Gastrocnemius medialis (tissue), 4 donors: ENCODE measurements at regions not wholly inside any gene's neighbourhood (a gene's known extent, or its start where the extent isn't known, plus 50 kb on each side); places are given as distances from the start of the nearest gene placed in this dataset.

Experiments
- ATAC-seq, 2 donors: fragments of 150-250 bp; one replicate each; pipeline ENCODE4 v1.9.1; 2016
- DNase-seq, 2 donors: peaks; one replicate each; pipeline ENCODE4 v3.0.0-alpha.2; 2019
- H3K27ac ChIP-seq, 4 donors: fragments of 200-600 bp; sonication (generic); 1 replicate in 1 of 4; 2 replicates in 3 of 4; pipeline ENCODE4 v1.5.1; 2016 to 2018; ENCODE audit warnings: mild to moderate bottlenecking in 2 of 4, moderate library complexity in 1 of 4
- H3K27me3 ChIP-seq, 3 donors: fragments of 200-600 bp; sonication (generic) in 2 of 3; 1 replicate in 1 of 3; 2 replicates in 2 of 3; pipeline versions ENCODE4 v1.5.1 to v1.6.0; 2016 to 2019; ENCODE audit warnings: mild to moderate bottlenecking in 1 of 3, moderate library complexity in 1 of 3
- H3K36me3 ChIP-seq, 2 donors: fragments of 200-600 bp; sonication (generic) in 1 of 2; one replicate each; pipeline ENCODE4 v1.5.1; 2017 to 2018
- H3K4me1 ChIP-seq, 2 donors: fragments of 200-600 bp; sonication (generic) in 1 of 2; one replicate each; pipeline ENCODE4 v1.5.1; 2016 to 2017; ENCODE audit warnings: mild to moderate bottlenecking in 2 of 2
- H3K4me3 ChIP-seq, 4 donors: fragments of 200-600 bp; sonication (generic) in 3 of 4; 1 replicate in 1 of 4; 2 replicates in 3 of 4; pipeline ENCODE4 v1.5.1; 2016 to 2019; ENCODE audit warnings: mild to moderate bottlenecking in 2 of 4
- H3K9me3 ChIP-seq, 3 donors: fragments of 200-600 bp; sonication (generic) in 2 of 3; 1 replicate in 1 of 3; 2 replicates in 2 of 3; pipeline ENCODE4 v1.5.1; 2016 to 2019
- CTCF ChIP-seq, 5 experiments: fragments of 450-650 bp in 3 of 5; fragments of 200-600 bp in 2 of 5; sonication (generic) in 2 of 5; IDR thresholded peaks in 4 of 5; conservative IDR thresholded peaks in 1 of 5; 1 replicate in 4 of 5; 2 replicates in 1 of 5; pipeline ENCODE4 v1.5.1; 2016 to 2019; ENCODE audit warnings: antibody characterized with exemption in 5 of 5, mild to moderate bottlenecking in 3 of 5, moderate library complexity in 3 of 5
- POLR2A ChIP-seq, 2 donors: fragments of 450-650 bp; IDR thresholded peaks; one replicate each; pipeline ENCODE4 v1.6.1; 2017; ENCODE audit warnings: antibody characterized with exemption in 2 of 2, mild to moderate bottlenecking in 2 of 2, moderate library complexity in 2 of 2
- in situ Hi-C, 4 donors: fragments of 200-750 bp; cut with MboI; loops; one replicate each; pipeline versions ENCODE4 v1.15.0 to v1.8.0; 2017; ENCODE audit warnings: low sequenced_read_pairs in 4 of 4
- intact Hi-C: fragments of 100-400 bp; cut with DNase I; formaldehyde crosslinking; loops from one replicate; pipeline ENCODE4 v1.15.1; 2023; ENCODE audit warnings: low total_unique reads

GRCh38 chr4:162988530-162988929 lies 178.2 kb downstream of the NAF1 start:
- H3K27ac ChIP-seq: no peak overlapping the region
- intact Hi-C loops: no loop called here
- no peak for DNase-seq
- no peaks in the 10 kb centered on the region for H3K9me3 ChIP-seq
- H3K27me3 ChIP-seq: no peaks in the 10 kb centered on the region
- TF ChIP-seq POLR2A (IDR thresholded peaks at IDR 0.05) (no peak), CTCF (IDR thresholded peaks at IDR 0.05 in 4 of 5, conservative IDR thresholded peaks at IDR 0.05 in 1 of 5) (no peak)
- H3K4me3 ChIP-seq: no peak overlapping the region
- in situ Hi-C loops: no loop called here
- no peak for ATAC-seq
- H3K36me3 ChIP-seq: no peaks in the 10 kb centered on the region
- no peaks in the 10 kb centered on the region for H3K4me1 ChIP-seq

- in situ Hi-C loops: no loop called here
- H3K4me3 ChIP-seq: no peak overlapping the region
Observed at GRCh38 chr4:162985131-162985530, 181.6 kb downstream of the NAF1 start.

GRCh38 chr4:162984621-162985020 lies 182.1 kb downstream of the NAF1 start:
- no peak overlapping the region for H3K4me3 ChIP-seq
- no peaks in the 10 kb centered on the region for H3K4me1 ChIP-seq
- no peak for ATAC-seq
- TF ChIP-seq CTCF (IDR thresholded peaks at IDR 0.05 in 4 of 5, conservative IDR thresholded peaks at IDR 0.05 in 1 of 5) (no peak), POLR2A (IDR thresholded peaks at IDR 0.05) (no peak)
- intact Hi-C loops (no loop called here), in situ Hi-C loops (no loop called here)
- H3K27me3 ChIP-seq: no peaks in the 10 kb centered on the region
- no peaks in the 10 kb centered on the region for H3K9me3 ChIP-seq
- H3K36me3 ChIP-seq: no peaks in the 10 kb centered on the region
- no peak overlapping the region for H3K27ac ChIP-seq
- no peak for DNase-seq

More at GRCh38 chr4:162985131-162985530, 181.6 kb downstream of the NAF1 start:
- Histone ChIP-seq H3K36me3 (no peaks in the 10 kb centered on the region), H3K4me1 (no peaks in the 10 kb centered on the region), H3K27ac (no peak overlapping the region), H3K27me3 (no peaks in the 10 kb centered on the region), H3K9me3 (no peaks in the 10 kb centered on the region)
- no peak for DNase-seq
- intact Hi-C loops: no loop called here
- TF ChIP-seq CTCF (IDR thresholded peaks at IDR 0.05 in 4 of 5, conservative IDR thresholded peaks at IDR 0.05 in 1 of 5): no peak
- no peak for TF ChIP-seq POLR2A (IDR thresholded peaks at IDR 0.05)
- ATAC-seq: no peak

- intact Hi-C loops: no loop called here
- no peak overlapping the region for H3K27ac ChIP-seq
- H3K27me3 ChIP-seq: no peaks in the 10 kb centered on the region
- in situ Hi-C loops: no loop called here
- H3K4me1 ChIP-seq: no peaks in the 10 kb centered on the region
- TF ChIP-seq CTCF (IDR thresholded peaks at IDR 0.05 in 4 of 5, conservative IDR thresholded peaks at IDR 0.05 in 1 of 5) (no peak), POLR2A (IDR thresholded peaks at IDR 0.05) (no peak)
- H3K4me3 ChIP-seq: no peak overlapping the region
- no peaks in the 10 kb centered on the region for H3K36me3 ChIP-seq
- DNase-seq: no peak
- ATAC-seq: no peak
- H3K9me3 ChIP-seq: no peaks in the 10 kb centered on the region
Observed at GRCh38 chr4:162981823-162982222, 184.9 kb downstream of the NAF1 start.

GRCh38 chr4:162978398-162978797 lies 188.3 kb downstream of the NAF1 start:
- Histone ChIP-seq H3K27me3 (no peaks in the 10 kb centered on the region), H3K4me1 (no peaks in the 10 kb centered on the region), H3K36me3 (no peaks in the 10 kb centered on the region), H3K4me3 (no peak overlapping the region), H3K9me3 (no peaks in the 10 kb centered on the region), H3K27ac (no peak overlapping the region)
- ATAC-seq (no peak), DNase-seq (no peak)
- TF ChIP-seq CTCF (IDR thresholded peaks at IDR 0.05 in 4 of 5, conservative IDR thresholded peaks at IDR 0.05 in 1 of 5) (no peak), POLR2A (IDR thresholded peaks at IDR 0.05) (no peak)
- intact Hi-C loops (no loop called here), in situ Hi-C loops (no loop called here)
